Thoracic aorta (tissue), 2 donors: ENCODE measurements at regions not wholly inside any gene's neighbourhood (a gene's known extent, or its start where the extent isn't known, plus 50 kb on each side); places are given as distances from the start of the nearest gene placed in this dataset.

Experiments used
- ATAC-seq: fragments of 150-250 bp; one replicate; pipeline ENCODE4 v1.8.0; 2017; ENCODE audit warnings: low read depth; ENCODE audit not compliant: insufficient number of reproducible peaks, low FRiP score
- DNase-seq: peaks from one replicate; pipeline ENCODE4 v3.0.0-alpha.2; 2020; ENCODE audit warnings: low spot score
- H3K27ac ChIP-seq, 2 donors: fragments of 200-600 bp; sonication (generic); 1 replicate in 1 of 2; 2 replicates in 1 of 2; pipeline ENCODE4 v1.5.1; 2016; ENCODE audit warnings: mild to moderate bottlenecking in 2 of 2, moderate library complexity in 2 of 2
- H3K27me3 ChIP-seq: fragments of 200-600 bp; sonication (generic); replicated peaks from 2 replicates; pipeline ENCODE4 v1.6.0; 2016; ENCODE audit warnings: mild to moderate bottlenecking; ENCODE audit not compliant: insufficient read depth
- H3K36me3 ChIP-seq: fragments of 200-600 bp; sonication (generic); one replicate; pipeline ENCODE4 v1.5.1; 2016
- H3K4me1 ChIP-seq, 2 donors: fragments of 200-600 bp; sonication (generic); 1 replicate in 1 of 2; 2 replicates in 1 of 2; pipeline versions ENCODE4 v1.5.1 to v1.6.0; 2016; ENCODE audit warnings: low read depth in 2 of 2, mild to moderate bottlenecking in 1 of 2; ENCODE audit not compliant: control insufficient read depth in 1 of 2
- H3K4me3 ChIP-seq: fragments of 200-600 bp; sonication (generic); 2 replicates; pipeline ENCODE4 v1.5.1; 2016; ENCODE audit warnings: mild to moderate bottlenecking
- H3K9me3 ChIP-seq: fragments of 200-600 bp; sonication (generic); 2 replicates; pipeline ENCODE4 v1.5.1; 2016
- TF ChIP-seq, protein P1 (sequence below): fragments of 200-600 bp; sonication (generic); IDR thresholded peaks from one replicate; pipeline ENCODE4 v1.5.1; 2019; ENCODE audit warnings: antibody characterized with exemption

DNA sequence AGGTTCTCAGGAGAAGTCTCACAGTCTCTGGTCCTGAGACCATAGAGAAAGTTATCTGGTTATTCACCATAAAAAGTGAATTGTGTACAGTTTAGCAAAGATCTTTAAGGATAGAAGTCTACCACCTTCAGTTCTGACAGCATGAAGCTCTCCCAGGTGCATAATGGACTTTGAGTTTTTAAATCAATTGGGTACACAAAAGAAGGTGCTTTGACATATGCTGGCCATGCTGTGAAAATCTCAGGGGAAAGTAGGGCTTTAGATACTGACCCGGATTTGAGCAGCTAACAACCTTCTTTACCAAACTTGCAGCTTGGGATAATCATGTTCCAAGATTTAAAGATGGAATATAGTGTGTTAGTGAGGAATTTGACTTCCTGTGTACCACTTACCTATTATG lies 264.2 kb downstream of the ZSWIM6 start:
- Histone ChIP-seq H3K4me3 (no peak overlapping the region), H3K27me3 (no peaks in the 10 kb centered on the region), H3K36me3 (no peaks in the 10 kb centered on the region), H3K4me1 (peaks cover 6 to 23% of the 10 kb centered on the region in 2 donors), H3K9me3 (no peaks in the 10 kb centered on the region), H3K27ac (no peak overlapping the region)
- no peak for DNase-seq
- no peak for ATAC-seq
- TF ChIP-seq, protein P1, sequence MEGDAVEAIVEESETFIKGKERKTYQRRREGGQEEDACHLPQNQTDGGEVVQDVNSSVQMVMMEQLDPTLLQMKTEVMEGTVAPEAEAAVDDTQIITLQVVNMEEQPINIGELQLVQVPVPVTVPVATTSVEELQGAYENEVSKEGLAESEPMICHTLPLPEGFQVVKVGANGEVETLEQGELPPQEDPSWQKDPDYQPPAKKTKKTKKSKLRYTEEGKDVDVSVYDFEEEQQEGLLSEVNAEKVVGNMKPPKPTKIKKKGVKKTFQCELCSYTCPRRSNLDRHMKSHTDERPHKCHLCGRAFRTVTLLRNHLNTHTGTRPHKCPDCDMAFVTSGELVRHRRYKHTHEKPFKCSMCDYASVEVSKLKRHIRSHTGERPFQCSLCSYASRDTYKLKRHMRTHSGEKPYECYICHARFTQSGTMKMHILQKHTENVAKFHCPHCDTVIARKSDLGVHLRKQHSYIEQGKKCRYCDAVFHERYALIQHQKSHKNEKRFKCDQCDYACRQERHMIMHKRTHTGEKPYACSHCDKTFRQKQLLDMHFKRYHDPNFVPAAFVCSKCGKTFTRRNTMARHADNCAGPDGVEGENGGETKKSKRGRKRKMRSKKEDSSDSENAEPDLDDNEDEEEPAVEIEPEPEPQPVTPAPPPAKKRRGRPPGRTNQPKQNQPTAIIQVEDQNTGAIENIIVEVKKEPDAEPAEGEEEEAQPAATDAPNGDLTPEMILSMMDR: no peak

DNA sequence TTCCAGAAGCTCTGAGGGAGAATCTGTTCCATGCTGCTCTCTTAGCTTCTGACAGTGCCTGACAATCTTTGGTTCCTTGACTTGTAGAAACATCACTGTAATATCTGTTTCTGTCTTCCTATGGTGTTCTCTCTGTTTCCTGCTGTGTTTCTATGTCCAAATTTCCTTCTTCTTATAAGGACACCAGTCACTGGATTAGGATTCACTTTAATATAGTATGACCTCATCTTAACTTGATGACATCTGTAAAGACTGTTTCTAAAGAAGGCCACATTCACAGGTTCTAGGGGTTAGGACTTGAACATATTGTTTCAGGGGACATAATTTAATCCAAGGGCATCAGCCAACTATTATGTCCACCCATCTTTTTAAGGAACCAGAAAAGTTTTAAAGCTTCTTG lies 265.6 kb downstream of the ZSWIM6 start:
- Histone ChIP-seq H3K36me3 (no peaks in the 10 kb centered on the region), H3K4me3 (no peak overlapping the region), H3K4me1 (peaks cover 6 to 27% of the 10 kb centered on the region in 2 donors), H3K9me3 (no peaks in the 10 kb centered on the region), H3K27ac (no peak overlapping the region), H3K27me3 (no peaks in the 10 kb centered on the region)
- TF ChIP-seq, protein P1: no peak
- DNase-seq (no peak), ATAC-seq (no peak)

DNA sequence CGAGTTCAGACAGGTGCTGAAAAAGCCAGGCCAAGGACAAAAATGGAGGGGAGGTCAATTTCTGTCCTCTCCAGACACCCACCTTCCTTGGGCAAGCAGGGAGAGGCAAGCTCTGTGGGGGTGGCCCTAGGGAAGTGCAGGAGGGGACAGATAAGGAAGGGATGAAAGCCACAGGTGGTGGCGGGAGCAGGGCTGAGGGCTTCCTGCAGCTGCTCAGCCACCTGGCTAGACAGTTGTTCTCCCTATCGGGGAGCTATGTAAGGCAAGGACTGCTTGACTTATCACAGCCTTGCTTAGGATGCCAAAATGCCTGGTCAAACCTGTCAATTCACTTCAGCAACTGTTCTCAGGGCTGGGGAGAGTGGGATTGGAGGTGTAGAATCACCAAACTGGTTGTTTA lies 266.1 kb downstream of the ZSWIM6 start:
- Histone ChIP-seq H3K9me3 (no peaks in the 10 kb centered on the region), H3K36me3 (no peaks in the 10 kb centered on the region), H3K27me3 (no peaks in the 10 kb centered on the region), H3K4me3 (no peak overlapping the region), H3K27ac (no peak overlapping the region), H3K4me1 (peaks cover 6 to 28% of the 10 kb centered on the region in 2 donors)
- ATAC-seq (no peak), DNase-seq (no peak)
- TF ChIP-seq, protein P1: no peak

DNA sequence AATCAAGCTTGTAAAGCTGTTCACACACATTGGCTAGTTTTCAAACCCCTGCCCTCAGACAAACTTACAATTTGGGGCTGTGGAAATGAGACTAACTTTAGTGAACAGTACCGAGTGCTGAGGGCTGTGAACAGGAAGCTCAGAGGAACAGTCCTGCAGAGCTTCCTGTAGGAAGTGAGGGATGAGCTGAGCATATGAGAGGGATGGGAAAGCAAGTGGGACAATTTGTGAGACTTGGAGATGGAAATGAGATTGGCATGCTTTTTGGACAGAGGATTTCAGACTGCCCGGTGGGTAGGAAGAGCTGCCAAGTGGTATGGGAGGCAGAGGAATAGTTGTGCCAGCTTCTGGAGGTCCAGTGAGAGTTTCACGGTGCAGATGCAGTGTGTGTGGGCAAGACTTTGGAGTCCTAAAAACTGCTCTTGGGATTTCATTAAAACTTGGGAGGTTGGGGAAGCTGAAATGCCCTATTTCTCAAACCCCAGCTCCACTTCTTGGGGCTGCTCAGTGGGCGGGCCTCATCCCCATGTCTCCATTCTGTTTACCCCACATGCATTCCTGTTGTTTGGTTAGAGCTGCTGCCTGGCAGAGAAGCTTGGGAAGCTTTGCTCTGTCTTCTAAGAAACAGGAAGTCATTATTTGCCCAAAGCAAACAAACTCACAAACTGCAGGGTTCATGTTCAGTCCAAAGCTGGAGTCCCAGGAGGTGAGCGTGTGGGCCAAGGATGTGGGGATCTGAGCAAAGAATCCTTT lies 267.5 kb downstream of the ZSWIM6 start:
- H3K27ac ChIP-seq: peak overlapping the region in 1 of 2 donors; percentile 30
- no peaks in the 10 kb centered on the region for H3K36me3 ChIP-seq
- ATAC-seq (no peak), DNase-seq (no peak)
- no peaks in the 10 kb centered on the region for H3K9me3 ChIP-seq
- H3K4me1 ChIP-seq: peaks cover 6 to 42% of the 10 kb centered on the region in 2 donors
- no peak overlapping the region for H3K4me3 ChIP-seq
- no peaks in the 10 kb centered on the region for H3K27me3 ChIP-seq
- TF ChIP-seq, protein P1: no peak

DNA sequence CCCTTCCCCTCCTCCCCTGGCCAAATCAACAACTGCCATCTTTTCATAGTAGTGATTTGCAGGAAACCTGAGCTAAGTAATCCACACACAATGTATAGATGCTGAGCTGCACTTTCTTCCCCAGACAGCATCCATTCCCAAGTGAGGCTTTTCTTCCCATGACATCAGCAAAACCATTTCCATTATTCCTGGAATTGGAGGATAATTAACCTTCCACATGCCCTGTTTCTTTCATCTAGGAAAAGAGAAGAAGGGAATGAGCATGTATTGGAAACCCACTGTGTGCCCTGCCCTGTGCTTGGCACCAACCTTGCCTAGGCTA lies 268.0 kb downstream of the ZSWIM6 start:
- Histone ChIP-seq H3K9me3 (no peaks in the 10 kb centered on the region), H3K4me3 (no peak overlapping the region), H3K27ac (no peak overlapping the region), H3K27me3 (no peaks in the 10 kb centered on the region), H3K4me1 (peaks cover 6 to 42% of the 10 kb centered on the region in 2 donors), H3K36me3 (no peaks in the 10 kb centered on the region)
- ATAC-seq (no peak), DNase-seq (no peak)
- TF ChIP-seq, protein P1: no peak
